ENCODE measurements at regions not wholly inside any gene's neighbourhood (a gene's known extent, or its start where the extent isn't known, plus 50 kb on each side); places are given as distances from the start of the nearest gene placed in this dataset.

- peak; percentile 31 for DNase-seq
Measured at GRCh38 chr9:86600977-86601376, 246.8 kb upstream of the TUT7 start.

GRCh38 chr9:86600291-86600690, 246.1 kb upstream of the TUT7 start:
- DNase-seq = no peak

- no peak for DNase-seq
Measured at GRCh38 chr9:86599561-86599960, 245.4 kb upstream of the TUT7 start.

GRCh38 chr9:86598411-86599239, 244.4 kb upstream of the TUT7 start:
- no peak for DNase-seq

- DNase-seq = no peak
Measured at GRCh38 chr9:86594724-86595123, 240.5 kb upstream of the TUT7 start.

GRCh38 chr9:86591472-86591871, 237.3 kb upstream of the TUT7 start:
- no peak for DNase-seq

GRCh38 chr9:86589730-86590129, 235.5 kb upstream of the TUT7 start:
- no peak for DNase-seq

- no peak for DNase-seq
Measured at GRCh38 chr9:86589273-86589672, 235.1 kb upstream of the TUT7 start.

GRCh38 chr9:86586144-86586494, 231.9 kb upstream of the TUT7 start:
- DNase-seq = no peak

- peak; percentile 62 for DNase-seq
Measured at GRCh38 chr9:86585422-86586143, 231.4 kb upstream of the TUT7 start.

GRCh38 chr9:86580688-86581087, 226.5 kb upstream of the TUT7 start:
- DNase-seq = no peak

- DNase-seq = no peak
Measured at GRCh38 chr9:86578722-86579121, 224.5 kb upstream of the TUT7 start.

- DNase-seq = no peak
Measured at GRCh38 chr9:86577420-86578333, 223.5 kb upstream of the TUT7 start.

GRCh38 chr9:86575825-86576525, 221.8 kb upstream of the TUT7 start:
- DNase-seq = no peak

GRCh38 chr9:86575137-86575536, 220.9 kb upstream of the TUT7 start:
- no peak for DNase-seq

GRCh38 chr9:86573886-86574285, 219.7 kb upstream of the TUT7 start:
- no peak for DNase-seq

GRCh38 chr9:86572904-86573303, 218.7 kb upstream of the TUT7 start:
- DNase-seq = no peak

- peak; percentile 4 for DNase-seq
Measured at GRCh38 chr9:86565603-86566002, 211.4 kb upstream of the TUT7 start.

- no peak for DNase-seq
Measured at GRCh38 chr9:86563936-86564335, 209.7 kb upstream of the TUT7 start.

GRCh38 chr9:86563350-86563749, 209.1 kb upstream of the TUT7 start:
- no peak for DNase-seq

GRCh38 chr9:86562691-86563090, 208.5 kb upstream of the TUT7 start:
- no peak for DNase-seq

- no peak for DNase-seq
Measured at GRCh38 chr9:86557918-86558317, 203.7 kb upstream of the TUT7 start.
